ENCODE measurements at regions not wholly inside any gene's neighbourhood (a gene's known extent, or its start where the extent isn't known, plus 50 kb on each side); places are given as distances from the start of the nearest gene placed in this dataset.

- H3K4me3 ChIP-seq (ENCODE audit: low read depth, low read length) = no peak overlapping the region
- no peak for DNase-seq (ENCODE audit: low read depth)
- no peaks in the 10 kb centered on the region for H3K27me3 ChIP-seq (ENCODE audit: control insufficient read depth, insufficient read depth, low read length)
- no peaks in the 10 kb centered on the region for H3K36me3 ChIP-seq (ENCODE audit: control insufficient read depth, insufficient read depth, low read length)
- POLR2A ChIA-PET = no interaction called here
- CTCF ChIA-PET = interaction anchor here (0.5 to 3.3 kb wide), 17 partner anchors 10 to 717 kb away, joined by 3 to 18 read pairs (median 4); no protein-coding TSS in a partner anchor
- TF ChIP-seq CTCF (IDR thresholded peaks at IDR 0.05; ENCODE audit: insufficient read depth, low read depth, low read length) = no peak
Observed at GRCh38 chr3:82132210-82133069, 371.0 kb upstream of the GBE1 start.

- H3K4me3 ChIP-seq (ENCODE audit: low read depth, low read length) = no peak overlapping the region
- no peaks in the 10 kb centered on the region for H3K27me3 ChIP-seq (ENCODE audit: control insufficient read depth, insufficient read depth, low read length)
- no peak for TF ChIP-seq CTCF (IDR thresholded peaks at IDR 0.05; ENCODE audit: insufficient read depth, low read depth, low read length)
- CTCF ChIA-PET = interaction anchor here (0.6 to 1.2 kb wide), 2 partner anchors 221 to 828 kb away, joined by 3 to 4 read pairs; no protein-coding TSS in a partner anchor
- DNase-seq (ENCODE audit: low read depth) = no peak
- POLR2A ChIA-PET = no interaction called here
- no peaks in the 10 kb centered on the region for H3K36me3 ChIP-seq (ENCODE audit: control insufficient read depth, insufficient read depth, low read length)
Observed at GRCh38 chr3:82130046-82130445, 368.6 kb upstream of the GBE1 start.

- ChIA-PET CTCF (interaction anchor here (0.6 to 1.2 kb wide), 2 partner anchors 220 to 353 kb away, joined by 3 to 4 read pairs; no protein-coding TSS in a partner anchor), POLR2A (no interaction called here)
- H3K36me3 ChIP-seq (ENCODE audit: control insufficient read depth, insufficient read depth, low read length) = no peaks in the 10 kb centered on the region
Observed at GRCh38 chr3:82129221-82129801, 367.9 kb upstream of the GBE1 start.

GRCh38 chr3:82128271-82128670, 366.8 kb upstream of the GBE1 start:
- no peaks in the 10 kb centered on the region for H3K36me3 ChIP-seq (ENCODE audit: control insufficient read depth, insufficient read depth, low read length)
- ChIA-PET POLR2A (no interaction called here), CTCF (interaction anchor here (1.4 kb wide), 1 partner anchor 709 kb away, joined by 3 read pairs; no protein-coding TSS in a partner anchor)
- no peak for TF ChIP-seq CTCF (IDR thresholded peaks at IDR 0.05; ENCODE audit: insufficient read depth, low read depth, low read length)
- DNase-seq (ENCODE audit: low read depth) = no peak
- H3K27me3 ChIP-seq (ENCODE audit: control insufficient read depth, insufficient read depth, low read length) = no peaks in the 10 kb centered on the region
- H3K4me3 ChIP-seq (ENCODE audit: low read depth, low read length) = no peak overlapping the region

More at GRCh38 chr3:82129221-82129801, 367.9 kb upstream of the GBE1 start:
- no peak overlapping the region for H3K4me3 ChIP-seq (ENCODE audit: low read depth, low read length)
- TF ChIP-seq CTCF (IDR thresholded peaks at IDR 0.05; ENCODE audit: insufficient read depth, low read depth, low read length) = no peak
- H3K27me3 ChIP-seq (ENCODE audit: control insufficient read depth, insufficient read depth, low read length) = no peaks in the 10 kb centered on the region
- no peak for DNase-seq (ENCODE audit: low read depth)
